Body of pancreas (tissue), 4 donors: ENCODE measurements at regions not wholly inside any gene's neighbourhood (a gene's known extent, or its start where the extent isn't known, plus 50 kb on each side); places are given as distances from the start of the nearest gene placed in this dataset.

Source experiments
- CTCF ChIP-seq, 7 experiments: fragments of 450-650 bp in 4 of 7; fragments of 200-600 bp in 3 of 7; sonication (generic) in 3 of 7; IDR thresholded peaks; one replicate each; pipeline ENCODE4 v1.5.1; 2016 to 2019; ENCODE audit warnings: antibody characterized with exemption in 7 of 7
- POLR2A ChIP-seq, 3 donors: fragments of 450-650 bp; IDR thresholded peaks; one replicate each; pipeline ENCODE4 v1.6.1; 2016; ENCODE audit warnings: antibody characterized with exemption in 3 of 3, mild to moderate bottlenecking in 2 of 3

GRCh38 chr15:92268900-92269299 is 124.8 kb upstream of the ST8SIA2 start:
- TF ChIP-seq CTCF (IDR thresholded peaks at IDR 0.05): no peak
- TF ChIP-seq POLR2A (IDR thresholded peaks at IDR 0.05): no peak
